H9 (cell line): ENCODE measurements at regions not wholly inside any gene's neighbourhood (a gene's known extent, or its start where the extent isn't known, plus 50 kb on each side); places are given as distances from the start of the nearest gene placed in this dataset.

Experiments
- DNase-seq: peaks from one replicate; pipeline ENCODE4 v3.0.0-alpha.2; 2017
- H2AFZ ChIP-seq: one replicate; pipeline ENCODE4 v1.6.1; 2013; ENCODE audit warnings: mild to moderate bottlenecking, low read length, control low read depth, moderate library complexity
- H2AK5ac ChIP-seq: 2 replicates; pipeline ENCODE4 v1.6.1; 2013; ENCODE audit warnings: low read length, control low read depth, mixed read lengths; ENCODE audit not compliant: insufficient read length
- H2BK120ac ChIP-seq: one replicate; pipeline ENCODE4 v1.6.1; 2013; ENCODE audit warnings: low read depth, mild to moderate bottlenecking, low read length, control low read depth, inconsistent platforms; ENCODE audit not compliant: poor library complexity, severe bottlenecking
- H2BK12ac ChIP-seq: 2 replicates; pipeline ENCODE4 v1.6.1; 2013; ENCODE audit warnings: low read length, control low read depth, mixed read lengths, low read depth; ENCODE audit not compliant: insufficient read length
- H2BK15ac ChIP-seq: 2 replicates; pipeline ENCODE4 v1.6.1; 2013; ENCODE audit warnings: low read depth, low read length, control low read depth
- H2BK20ac ChIP-seq: one replicate; pipeline ENCODE4 v1.6.1; 2013; ENCODE audit warnings: low read depth, mild to moderate bottlenecking, low read length, control low read depth, inconsistent platforms; ENCODE audit not compliant: poor library complexity, severe bottlenecking
- H2BK5ac ChIP-seq: 2 replicates; pipeline ENCODE4 v1.6.1; 2013; ENCODE audit warnings: low read length, control low read depth, mixed read lengths; ENCODE audit not compliant: insufficient read length
- H3K14ac ChIP-seq: 2 replicates; pipeline ENCODE4 v1.6.1; 2013; ENCODE audit warnings: low read length, control low read depth; ENCODE audit not compliant: insufficient read depth
- H3K18ac ChIP-seq: 2 replicates; pipeline ENCODE4 v1.6.1; 2013; ENCODE audit warnings: low read depth, mild to moderate bottlenecking, mixed read lengths, low read length, control low read depth; ENCODE audit not compliant: insufficient read length
- H3K23ac ChIP-seq: 2 replicates; pipeline ENCODE4 v1.6.1; 2013; ENCODE audit warnings: low read length, control low read depth, mixed read lengths, low read depth; ENCODE audit not compliant: insufficient read length
- H3K23me2 ChIP-seq: 2 replicates; pipeline ENCODE4 v1.6.1; 2013; ENCODE audit warnings: low read depth, mild to moderate bottlenecking, mixed read lengths, low read length, control low read depth; ENCODE audit not compliant: insufficient read length, poor library complexity, severe bottlenecking
- H3K27ac ChIP-seq: 2 replicates; pipeline ENCODE4 v1.5.1; 2013; ENCODE audit warnings: low read length, control low read depth, mixed read lengths, low read depth; ENCODE audit not compliant: insufficient read length
- H3K27me3 ChIP-seq: 2 replicates; pipeline ENCODE4 v1.6.1; 2013; ENCODE audit warnings: low read length, control low read depth, inconsistent platforms; ENCODE audit not compliant: insufficient read depth
- H3K4ac ChIP-seq: 2 replicates; pipeline ENCODE4 v1.6.1; 2013; ENCODE audit warnings: low read depth, mild to moderate bottlenecking, control low read depth, inconsistent platforms, low read length, moderate library complexity
- H3K4me1 ChIP-seq: 2 replicates; pipeline ENCODE4 v1.6.1; 2013; ENCODE audit warnings: low read length, control low read depth, inconsistent platforms; ENCODE audit not compliant: insufficient read depth
- H3K4me2 ChIP-seq: 2 replicates; pipeline ENCODE4 v1.6.1; 2013; ENCODE audit warnings: low read length, control low read depth, mixed read lengths; ENCODE audit not compliant: insufficient read length, insufficient read depth
- H3K56ac ChIP-seq: 2 replicates; pipeline ENCODE4 v1.6.1; 2013; ENCODE audit warnings: low read depth, mild to moderate bottlenecking, mixed read lengths, low read length, control low read depth; ENCODE audit not compliant: insufficient read length
- H3K79me1 ChIP-seq: 2 replicates; pipeline ENCODE4 v1.6.1; 2013; ENCODE audit warnings: low read depth, mild to moderate bottlenecking, moderate library complexity, low read length, control low read depth, inconsistent platforms; ENCODE audit not compliant: insufficient read depth, poor library complexity, severe bottlenecking
- H3K79me2 ChIP-seq: 2 replicates; pipeline ENCODE4 v1.6.1; 2013; ENCODE audit warnings: low read length, control low read depth, inconsistent platforms; ENCODE audit not compliant: insufficient read depth
- H3K9ac ChIP-seq: 2 replicates; pipeline ENCODE4 v1.6.1; 2013; ENCODE audit warnings: low read length, control low read depth, mixed read lengths; ENCODE audit not compliant: insufficient read length; ENCODE audit errors: extremely low read depth
- H3K9me3 ChIP-seq: one replicate; pipeline ENCODE4 v1.6.1; 2013; ENCODE audit warnings: low read depth, low read length, inconsistent platforms; ENCODE audit not compliant: control insufficient read depth
- H3T11ph ChIP-seq: one replicate; pipeline ENCODE4 v1.6.1; 2013; ENCODE audit warnings: mild to moderate bottlenecking, low read length, control low read depth, inconsistent platforms
- H4K20me1 ChIP-seq: one replicate; pipeline ENCODE4 v1.6.1; 2013; ENCODE audit not compliant: control insufficient read depth, insufficient read length, insufficient read depth
- H4K5ac ChIP-seq: 2 replicates; pipeline ENCODE4 v1.6.1; 2013; ENCODE audit warnings: low read depth, mild to moderate bottlenecking, mixed read lengths, low read length, control low read depth; ENCODE audit not compliant: insufficient read length
- H4K8ac ChIP-seq: replicated peaks from 2 replicates; pipeline ENCODE4 v1.6.1; 2013; ENCODE audit warnings: low read length, control low read depth, mixed read lengths, low read depth; ENCODE audit not compliant: insufficient read length
- H4K91ac ChIP-seq: 2 replicates; pipeline ENCODE4 v1.6.1; 2013; ENCODE audit warnings: low read depth, mild to moderate bottlenecking, moderate library complexity, mixed read lengths, low read length, control low read depth; ENCODE audit not compliant: insufficient read length
- H3K27ac Mint-ChIP-seq, 3 experiments: 2 replicates in 2 of 3; 3 replicates in 1 of 3; pipeline ENCODE4 v1.8.0; 2020 to 2021; ENCODE audit warnings: mixed read lengths in 3 of 3, mild to moderate bottlenecking in 1 of 3, moderate library complexity in 1 of 3
- H3K27me3 Mint-ChIP-seq: 2 replicates; pipeline ENCODE4 v1.8.0; 2021; ENCODE audit warnings: low read depth, mild to moderate bottlenecking, moderate library complexity, mixed read lengths
- H3K36me3 Mint-ChIP-seq, 3 experiments: 2 replicates in 2 of 3; 3 replicates in 1 of 3; pipeline ENCODE4 v1.8.0; 2020 to 2021; ENCODE audit warnings: low read depth in 3 of 3, mixed read lengths in 3 of 3; ENCODE audit not compliant: insufficient read depth in 1 of 3
- H3K4me1 Mint-ChIP-seq, 2 experiments: 2 replicates each; pipeline ENCODE4 v1.8.0; 2020; ENCODE audit warnings: mixed read lengths in 2 of 2
- H3K4me3 Mint-ChIP-seq, 2 experiments: 2 replicates in 1 of 2; 3 replicates in 1 of 2; pipeline ENCODE4 v1.8.0; 2020 to 2021; ENCODE audit warnings: mild to moderate bottlenecking in 2 of 2, mixed read lengths in 2 of 2, moderate library complexity in 1 of 2
- H3K9me3 Mint-ChIP-seq, 2 experiments: 2 replicates in 1 of 2; 3 replicates in 1 of 2; pipeline ENCODE4 v1.8.0; 2020; ENCODE audit warnings: mild to moderate bottlenecking in 2 of 2, mixed read lengths in 2 of 2, moderate library complexity in 1 of 2
- CTCF ChIP-seq: fragments of 200-600 bp; sonication (generic); conservative IDR thresholded peaks from 3 replicates; pipeline ENCODE4 v1.8.0; 2021; ENCODE audit warnings: antibody characterized with exemption, mild to moderate bottlenecking
- WGBS: extraction: QIAGEN DNeasy Blood & Tissue Kit; methylation state at CpG from one replicate; pipeline ENCODE4 v1.1.7; 2013; ENCODE audit warnings: missing lambda C conversion rate, low lambda C conversion rate, mixed read lengths; ENCODE audit not compliant: insufficient read length; ENCODE audit errors: extremely low coverage; 5-methylcytosine and 5-hydroxymethylcytosine counted together

DNA sequence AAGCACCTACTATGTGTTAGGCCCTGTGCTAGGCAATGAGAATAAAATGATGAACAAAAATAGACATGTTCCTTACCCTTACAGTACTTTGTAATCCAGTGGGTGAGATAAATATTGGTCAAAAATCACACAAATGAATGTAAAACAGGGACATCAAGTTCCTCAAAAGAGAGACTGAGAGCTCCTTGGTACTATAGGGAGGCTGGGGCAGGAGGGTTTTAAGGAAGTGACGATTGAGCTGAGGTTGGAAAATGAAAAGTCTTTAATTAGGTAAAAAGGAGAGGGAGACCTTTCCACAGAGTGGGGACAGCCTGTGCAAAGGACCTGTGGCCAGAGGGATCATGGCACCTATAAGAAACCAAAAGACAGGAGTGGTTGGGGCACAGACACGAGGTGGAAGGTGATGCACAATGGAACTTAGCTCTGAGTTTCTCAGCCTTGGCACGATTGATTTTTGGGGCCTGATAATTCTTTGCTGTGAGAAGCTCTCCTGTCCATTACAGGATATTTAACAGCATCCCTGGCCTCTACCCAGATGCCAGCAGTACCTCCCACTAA lies 140.3 kb downstream of the CEP57L1 start:
- Mint-ChIP-seq H3K27me3 (peaks cover 5% of the 10 kb centered on the region; the same call in 1 of the 2 replicates), H3K4me3 (peak overlapping the region in 1 of 2 experiments; percentile 21; a peak in 1 of 5 replicates), H3K36me3 (no peaks in the 10 kb centered on the region; a peak in 1 of 7 replicates), H3K9me3 (no peaks in the 10 kb centered on the region; a peak in 1 of 5 replicates), H3K27ac (no peak overlapping the region), H3K4me1 (peaks cover 10 to 11% of the 10 kb centered on the region in 2 experiments)
- Histone ChIP-seq H3K27ac (no peak overlapping the region), H4K20me1 (no peaks in the 10 kb centered on the region), H3K14ac (no peak overlapping the region), H4K8ac (no peak overlapping the region), H3K23me2 (no peaks in the 10 kb centered on the region), H3K18ac (no peak overlapping the region), H3K4ac (no peak overlapping the region), H2AFZ (no peak overlapping the region), H2BK20ac (no peak overlapping the region), H3K79me2 (no peaks in the 10 kb centered on the region), H3K4me1 (no peaks in the 10 kb centered on the region), H3K4me2 (no peak overlapping the region), H4K5ac (no peak overlapping the region), H4K91ac (no peak overlapping the region), H2BK120ac (no peak overlapping the region), H3T11ph (no peak overlapping the region), H2BK12ac (no peak overlapping the region), H3K27me3 (no peaks in the 10 kb centered on the region), H3K79me1 (no peaks in the 10 kb centered on the region), H3K23ac (no peak overlapping the region), H3K56ac (no peak overlapping the region), H3K9ac (no peak overlapping the region), H2AK5ac (no peak overlapping the region), H2BK5ac (no peak overlapping the region), H2BK15ac (no peak overlapping the region), H3K9me3 (no peaks in the 10 kb centered on the region)
- WGBS = no CpG with 5 or more reads among the region's 3 CpGs
- no peak for DNase-seq
- no peak for TF ChIP-seq CTCF
